ENCODE measurements at regions not wholly inside any gene's neighbourhood (a gene's known extent, or its start where the extent isn't known, plus 50 kb on each side); places are given as distances from the start of the nearest gene placed in this dataset.
"Not testable (repeated sequence)": the region's sequence is repeated elsewhere in the genome, so short reads cannot be mapped to it uniquely, and the experiment has no call there.

GRCh38 chr7:106535234-106535932, 125.6 kb downstream of the CCDC71L start:
- no peaks in the 10 kb centered on the region for H3K9me3 ChIP-seq
- no peaks in the 10 kb centered on the region for H3K36me3 ChIP-seq (ENCODE audit: low read depth, missing control alignments)
- TF ChIP-seq POLR2A (IDR thresholded peaks at IDR 0.05) (no peak), CTCF (IDR thresholded peaks at IDR 0.05) (no peak)
- WGBS, 2 donors, result 75 to 84% methylated on average over 7 of the region's 7 CpGs
- no peaks in the 10 kb centered on the region for H3K27me3 ChIP-seq
- intact Hi-C loops (cut with DNase I; ENCODE audit: low total_unique reads), result no loop called here
- DNase-seq, result no peak
- no peak overlapping the region for H3K4me3 ChIP-seq
- H3K27ac ChIP-seq, result no peak overlapping the region
- H3K4me1 ChIP-seq, result no peaks in the 10 kb centered on the region

DNA sequence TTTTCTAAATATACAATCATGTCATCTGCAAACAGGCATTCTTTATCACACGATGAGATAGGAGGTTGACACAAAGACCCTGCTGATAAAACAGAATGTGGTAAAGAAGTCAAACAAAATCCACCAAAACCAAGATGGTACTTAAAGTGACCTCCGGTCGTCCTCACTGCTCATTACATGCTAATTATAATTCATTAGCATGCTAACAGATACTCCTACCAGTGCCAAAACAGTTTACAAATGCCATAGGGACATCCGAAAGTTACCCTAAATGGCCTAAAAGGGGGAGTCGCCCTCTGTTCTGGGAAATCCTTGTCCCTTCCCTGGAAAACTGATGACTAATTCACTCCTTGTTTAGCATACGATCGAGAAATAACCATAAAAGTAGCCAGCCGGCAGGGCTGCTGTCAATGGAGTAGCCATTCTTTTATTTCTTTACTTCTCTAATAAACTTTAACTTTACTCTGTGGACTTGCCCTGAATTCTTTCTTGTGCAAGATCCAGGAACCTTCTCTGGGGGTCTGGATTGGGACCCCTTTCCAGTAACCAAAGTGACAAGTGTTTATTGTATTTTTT, 126.6 kb downstream of the CCDC71L start:
- Histone ChIP-seq H3K27me3 (no peaks in the 10 kb centered on the region), H3K4me3 (no peak overlapping the region), H3K27ac (no peak overlapping the region), H3K36me3 (ENCODE audit: low read depth, missing control alignments) (no peaks in the 10 kb centered on the region), H3K4me1 (no peaks in the 10 kb centered on the region), H3K9me3 (no peaks in the 10 kb centered on the region)
- WGBS, 2 donors, result 68 to 84% methylated on average over 8 of the region's 8 CpGs
- TF ChIP-seq POLR2A (IDR thresholded peaks at IDR 0.05) (no peak), CTCF (IDR thresholded peaks at IDR 0.05) (no peak)
- no peak for DNase-seq
- intact Hi-C loops (cut with DNase I; ENCODE audit: low total_unique reads), result no loop called here

DNA sequence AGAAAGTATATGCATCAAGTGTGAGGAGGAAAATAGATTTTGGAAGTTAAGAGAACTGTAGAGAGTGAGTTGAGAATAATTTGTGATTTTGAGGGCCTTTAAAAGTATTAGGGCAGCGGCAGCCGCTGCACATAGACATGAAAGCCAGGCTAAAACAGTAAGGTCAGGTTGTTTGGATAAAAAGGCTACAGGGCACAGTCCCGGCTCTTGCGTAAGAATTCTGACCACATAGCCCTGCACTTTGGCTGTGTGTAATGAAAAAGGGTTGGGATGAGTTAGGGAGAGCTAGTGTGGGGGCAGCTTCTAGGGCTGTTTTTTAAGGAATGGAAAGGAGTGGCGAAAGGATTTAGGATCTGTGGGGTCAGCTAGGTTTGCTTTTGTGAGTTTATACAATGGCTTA, 130.8 kb downstream of the CCDC71L start:
- H3K27me3 ChIP-seq; H3K9me3 ChIP-seq; H3K4me3 ChIP-seq; DNase-seq; H3K4me1 ChIP-seq; intact Hi-C loops (cut with DNase I; ENCODE audit: low total_unique reads); H3K36me3 ChIP-seq (ENCODE audit: low read depth, missing control alignments); H3K27ac ChIP-seq: not testable (repeated sequence)
- 70 to 84% methylated on average over 5 of the region's 5 CpGs for WGBS, 2 donors

DNA sequence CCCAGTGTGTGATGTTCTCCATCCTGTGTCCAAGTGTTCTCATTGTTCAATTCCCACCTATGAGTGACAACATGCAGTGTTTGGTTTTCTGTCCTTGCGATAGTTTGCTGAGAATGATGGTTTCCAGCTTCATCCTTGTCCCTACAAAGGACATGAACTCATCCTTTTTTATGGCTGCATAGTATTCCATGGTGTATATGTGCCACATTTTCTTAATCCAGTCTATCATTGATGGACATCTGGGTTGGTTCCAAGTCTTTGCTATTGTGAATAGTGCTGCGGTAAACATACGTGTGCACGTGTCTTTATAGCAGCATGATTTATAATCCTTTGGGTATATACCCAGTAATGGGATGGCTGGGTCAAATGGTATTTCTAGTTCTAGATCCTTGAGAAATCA, 134.3 kb downstream of the CCDC71L start:
- H3K27ac ChIP-seq; intact Hi-C loops (cut with DNase I; ENCODE audit: low total_unique reads); H3K36me3 ChIP-seq (ENCODE audit: low read depth, missing control alignments); DNase-seq; H3K4me1 ChIP-seq; H3K9me3 ChIP-seq; H3K4me3 ChIP-seq; H3K27me3 ChIP-seq: not testable (repeated sequence)
- WGBS, 2 donors, result 96 to 100% methylated on average over 4 of the region's 4 CpGs

GRCh38 chr7:106524690-106525059, 136.3 kb downstream of the CCDC71L start:
- no peak for TF ChIP-seq POLR2A (IDR thresholded peaks at IDR 0.05)
- TF ChIP-seq CTCF (IDR thresholded peaks at IDR 0.05), result no peak
- Histone ChIP-seq H3K27me3 (no peaks in the 10 kb centered on the region), H3K36me3 (ENCODE audit: low read depth, missing control alignments) (no peaks in the 10 kb centered on the region), H3K9me3 (no peaks in the 10 kb centered on the region), H3K27ac (no peak overlapping the region), H3K4me3 (no peak overlapping the region), H3K4me1 (no peaks in the 10 kb centered on the region)
- intact Hi-C loops (cut with DNase I; ENCODE audit: low total_unique reads), result no loop called here
- no peak for DNase-seq
- WGBS, 2 donors, result 84 to 85% methylated on average over 5 of the region's 5 CpGs

DNA sequence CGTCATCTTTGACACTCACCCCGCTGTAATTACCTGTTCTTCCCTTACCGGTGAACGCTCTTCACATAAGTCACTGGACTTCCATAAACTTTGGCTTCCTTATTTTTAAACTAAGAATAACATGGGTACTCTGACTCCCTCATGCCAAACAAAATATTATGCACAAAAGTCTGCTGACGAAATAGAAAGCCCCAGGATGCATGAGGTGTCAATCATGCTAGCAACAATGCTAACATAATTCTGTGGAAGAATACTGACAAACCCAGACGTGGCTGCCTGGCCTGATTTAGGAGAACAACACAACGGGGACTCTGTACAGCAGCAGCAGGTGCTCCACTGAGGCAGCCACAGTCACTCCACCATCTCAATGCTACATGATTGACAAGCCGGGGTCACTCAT, 137.5 kb downstream of the CCDC71L start:
- Histone ChIP-seq H3K36me3 (ENCODE audit: low read depth, missing control alignments) (no peaks in the 10 kb centered on the region), H3K9me3 (no peaks in the 10 kb centered on the region), H3K4me3 (no peak overlapping the region), H3K27me3 (no peaks in the 10 kb centered on the region), H3K4me1 (no peaks in the 10 kb centered on the region), H3K27ac (no peak overlapping the region)
- no peak for DNase-seq
- no peak for TF ChIP-seq POLR2A (IDR thresholded peaks at IDR 0.05)
- TF ChIP-seq CTCF (IDR thresholded peaks at IDR 0.05), result no peak
- intact Hi-C loops (cut with DNase I; ENCODE audit: low total_unique reads), result no loop called here
- 69 to 73% methylated on average over 8 of the region's 8 CpGs for WGBS, 2 donors
